ENCODE measurements at regions not wholly inside any gene's neighbourhood (a gene's known extent, or its start where the extent isn't known, plus 50 kb on each side); places are given as distances from the start of the nearest gene placed in this dataset.

DNA sequence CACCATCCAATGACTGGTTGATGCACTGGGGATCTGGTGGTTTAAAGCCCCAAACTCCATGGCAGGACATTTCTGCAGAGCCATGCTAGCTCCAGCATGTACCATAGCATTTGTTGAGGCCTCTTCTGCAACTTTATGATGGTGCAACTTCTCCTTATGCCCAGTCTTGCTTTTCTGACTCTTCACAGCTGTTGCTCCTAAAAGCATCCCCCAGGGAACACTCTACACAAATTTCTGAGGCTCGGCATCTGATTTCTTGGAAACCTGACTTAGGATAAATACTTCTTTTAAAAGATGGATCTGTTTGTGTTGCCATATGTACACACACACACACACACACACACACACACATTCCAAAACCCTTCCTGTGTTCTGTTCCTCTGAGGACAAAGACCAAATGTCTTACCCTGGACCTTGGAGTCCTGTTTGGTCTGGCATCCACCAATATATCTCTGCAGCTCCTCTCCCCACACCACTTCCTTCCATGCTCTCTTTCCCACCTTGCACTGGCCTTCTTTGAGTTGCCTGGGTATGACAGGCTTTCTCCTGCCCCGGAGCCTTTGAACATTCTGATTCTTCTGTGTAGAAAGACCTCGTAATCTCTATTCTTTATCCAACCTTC, 388.5 kb upstream of the ZNF507 start:
- Histone ChIP-seq H3K4me2 (ENCODE audit: low read length) (no peak overlapping the region), H3K4me1 (ENCODE audit: low read length) (no peaks in the 10 kb centered on the region), H3K27me3 (ENCODE audit: low read depth, low read length) (no peaks in the 10 kb centered on the region), H3K27ac (ENCODE audit: low read length) (no peak overlapping the region), H2AFZ (ENCODE audit: low read depth, low read length) (no peak overlapping the region), H3K4me3 (ENCODE audit: low read length) (no peak overlapping the region), H3K79me2 (ENCODE audit: low read length) (no peaks in the 10 kb centered on the region), H3K36me3 (replicated peaks; ENCODE audit: low read depth, low read length) (no peaks in the 10 kb centered on the region), H3K9me3 (ENCODE audit: insufficient read depth, low read length) (no peaks in the 10 kb centered on the region), H3K9ac (ENCODE audit: low read length) (no peak overlapping the region), H4K20me1 (ENCODE audit: insufficient read depth, low read length) (no peaks in the 10 kb centered on the region)
- no peak for TF ChIP-seq CTCF (IDR thresholded peaks at IDR 0.05; ENCODE audit: low read depth, low read length)
- TF ChIP-seq EZH2phosphoT487 (IDR thresholded peaks at IDR 0.05; ENCODE audit: low read depth): no peak

DNA sequence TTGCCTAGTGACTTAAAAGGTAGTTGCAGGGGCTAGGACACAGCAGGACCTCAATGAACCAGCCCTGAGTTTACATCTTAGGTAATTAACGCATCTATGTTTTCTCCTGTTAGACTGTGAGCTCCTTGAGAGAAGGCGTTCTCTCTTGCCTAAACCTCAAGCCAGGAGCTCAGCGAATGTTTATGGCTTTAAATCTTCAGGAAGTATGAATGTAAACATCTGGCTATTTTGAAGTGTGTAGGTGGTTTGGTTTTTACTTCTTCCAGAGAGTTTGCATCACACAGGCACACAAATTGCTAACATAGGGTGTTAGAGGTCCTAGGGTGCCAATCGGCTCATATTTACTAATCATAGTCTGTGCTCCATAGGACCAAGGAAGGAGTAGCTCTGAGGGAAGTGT, 387.7 kb upstream of the ZNF507 start:
- Histone ChIP-seq H3K4me2 (ENCODE audit: low read length) (no peak overlapping the region), H3K27me3 (ENCODE audit: low read depth, low read length) (no peaks in the 10 kb centered on the region), H2AFZ (ENCODE audit: low read depth, low read length) (no peak overlapping the region), H3K9ac (ENCODE audit: low read length) (no peak overlapping the region), H3K36me3 (replicated peaks; ENCODE audit: low read depth, low read length) (no peaks in the 10 kb centered on the region), H3K4me1 (ENCODE audit: low read length) (no peaks in the 10 kb centered on the region), H3K9me3 (ENCODE audit: insufficient read depth, low read length) (no peaks in the 10 kb centered on the region), H3K27ac (ENCODE audit: low read length) (no peak overlapping the region), H4K20me1 (ENCODE audit: insufficient read depth, low read length) (no peaks in the 10 kb centered on the region), H3K4me3 (ENCODE audit: low read length) (no peak overlapping the region), H3K79me2 (ENCODE audit: low read length) (no peaks in the 10 kb centered on the region)
- TF ChIP-seq CTCF (IDR thresholded peaks at IDR 0.05; ENCODE audit: low read depth, low read length) (no peak), EZH2phosphoT487 (IDR thresholded peaks at IDR 0.05; ENCODE audit: low read depth) (no peak)

DNA sequence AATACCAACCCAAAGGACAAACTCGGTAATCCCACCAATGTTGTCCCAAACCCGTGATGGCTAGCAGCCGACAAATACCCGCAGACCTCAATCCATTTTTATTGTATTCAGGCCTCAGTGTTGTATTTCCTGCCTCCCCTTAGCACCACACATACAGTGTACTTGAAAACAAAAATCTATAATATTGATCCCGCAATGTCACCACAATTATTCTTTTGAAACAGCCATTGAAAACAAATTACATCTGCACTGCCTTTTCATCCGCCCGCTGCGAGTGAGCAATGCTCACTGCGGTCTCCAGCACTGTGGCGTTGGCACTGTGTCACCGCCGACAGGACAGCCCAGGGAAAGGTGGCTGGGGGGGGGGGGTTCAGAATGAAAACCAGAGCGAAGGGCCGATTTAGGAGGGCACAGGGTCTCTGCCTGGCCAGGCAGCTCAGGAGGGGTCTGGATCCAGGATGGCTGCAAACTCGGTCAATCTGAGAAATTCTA, 385.8 kb upstream of the ZNF507 start:
- Histone ChIP-seq H4K20me1 (ENCODE audit: insufficient read depth, low read length) (no peaks in the 10 kb centered on the region), H3K4me1 (ENCODE audit: low read length) (no peaks in the 10 kb centered on the region)

DNA sequence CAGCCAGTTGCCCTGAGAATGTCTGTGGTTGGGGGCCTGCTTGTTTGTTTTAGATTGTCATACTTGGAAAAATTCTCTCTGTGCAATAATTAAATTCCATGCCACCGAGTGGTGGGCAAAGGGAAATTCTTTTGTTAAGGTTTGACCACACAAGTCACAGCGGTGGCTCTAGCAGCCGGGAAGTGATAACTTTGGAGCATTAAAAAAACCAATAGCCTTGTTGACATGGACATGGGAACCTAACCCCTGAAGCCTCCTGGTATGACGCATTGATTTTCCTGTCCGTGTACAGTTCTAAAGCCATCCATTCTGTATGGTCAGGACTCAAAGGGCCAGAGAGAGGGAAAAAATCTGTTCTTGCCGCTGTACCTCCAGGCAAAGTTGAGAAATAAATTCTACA, 384.9 kb upstream of the ZNF507 start:
- no peaks in the 10 kb centered on the region for H3K4me1 ChIP-seq (ENCODE audit: low read length)
- H3K4me2 ChIP-seq (ENCODE audit: low read length): no peak overlapping the region
- H4K20me1 ChIP-seq (ENCODE audit: insufficient read depth, low read length): no peaks in the 10 kb centered on the region
- no peak overlapping the region for H3K4me3 ChIP-seq (ENCODE audit: low read length)
- H3K9ac ChIP-seq (ENCODE audit: low read length): no peak overlapping the region
- H2AFZ ChIP-seq (ENCODE audit: low read depth, low read length): no peak overlapping the region
- no peaks in the 10 kb centered on the region for H3K9me3 ChIP-seq (ENCODE audit: insufficient read depth, low read length)
- TF ChIP-seq CTCF (IDR thresholded peaks at IDR 0.05; ENCODE audit: low read depth, low read length) (no peak), EZH2phosphoT487 (IDR thresholded peaks at IDR 0.05; ENCODE audit: low read depth) (no peak)
- H3K79me2 ChIP-seq (ENCODE audit: low read length): no peaks in the 10 kb centered on the region
- no peaks in the 10 kb centered on the region for H3K27me3 ChIP-seq (ENCODE audit: low read depth, low read length)
- H3K36me3 ChIP-seq (replicated peaks; ENCODE audit: low read depth, low read length): no peaks in the 10 kb centered on the region
- H3K27ac ChIP-seq (ENCODE audit: low read length): no peak overlapping the region

More for the DNA sequence above, 385.8 kb upstream of the ZNF507 start:
- Histone ChIP-seq H3K4me3 (ENCODE audit: low read length) (no peak overlapping the region), H3K27me3 (ENCODE audit: low read depth, low read length) (no peaks in the 10 kb centered on the region), H3K4me2 (ENCODE audit: low read length) (no peak overlapping the region), H3K79me2 (ENCODE audit: low read length) (no peaks in the 10 kb centered on the region), H3K36me3 (replicated peaks; ENCODE audit: low read depth, low read length) (no peaks in the 10 kb centered on the region), H3K9ac (ENCODE audit: low read length) (no peak overlapping the region), H2AFZ (ENCODE audit: low read depth, low read length) (no peak overlapping the region), H3K9me3 (ENCODE audit: insufficient read depth, low read length) (no peaks in the 10 kb centered on the region), H3K27ac (ENCODE audit: low read length) (no peak overlapping the region)
- TF ChIP-seq CTCF (IDR thresholded peaks at IDR 0.05; ENCODE audit: low read depth, low read length) (no peak), EZH2phosphoT487 (IDR thresholded peaks at IDR 0.05; ENCODE audit: low read depth) (no peak)

Data from OCI-LY3 (cell line).